GM18502 (cell line): ENCODE measurements at regions not wholly inside any gene's neighbourhood (a gene's known extent, or its start where the extent isn't known, plus 50 kb on each side); places are given as distances from the start of the nearest gene placed in this dataset.

Source experiments
- ATAC-seq: cut with Tn5 transposase; IDR thresholded peaks from one replicate; pipeline ENCODE4 v1.9.1; 2021; ENCODE audit warnings: mild to moderate bottlenecking; ENCODE audit not compliant: unreplicated experiment, poor library complexity

DNA sequence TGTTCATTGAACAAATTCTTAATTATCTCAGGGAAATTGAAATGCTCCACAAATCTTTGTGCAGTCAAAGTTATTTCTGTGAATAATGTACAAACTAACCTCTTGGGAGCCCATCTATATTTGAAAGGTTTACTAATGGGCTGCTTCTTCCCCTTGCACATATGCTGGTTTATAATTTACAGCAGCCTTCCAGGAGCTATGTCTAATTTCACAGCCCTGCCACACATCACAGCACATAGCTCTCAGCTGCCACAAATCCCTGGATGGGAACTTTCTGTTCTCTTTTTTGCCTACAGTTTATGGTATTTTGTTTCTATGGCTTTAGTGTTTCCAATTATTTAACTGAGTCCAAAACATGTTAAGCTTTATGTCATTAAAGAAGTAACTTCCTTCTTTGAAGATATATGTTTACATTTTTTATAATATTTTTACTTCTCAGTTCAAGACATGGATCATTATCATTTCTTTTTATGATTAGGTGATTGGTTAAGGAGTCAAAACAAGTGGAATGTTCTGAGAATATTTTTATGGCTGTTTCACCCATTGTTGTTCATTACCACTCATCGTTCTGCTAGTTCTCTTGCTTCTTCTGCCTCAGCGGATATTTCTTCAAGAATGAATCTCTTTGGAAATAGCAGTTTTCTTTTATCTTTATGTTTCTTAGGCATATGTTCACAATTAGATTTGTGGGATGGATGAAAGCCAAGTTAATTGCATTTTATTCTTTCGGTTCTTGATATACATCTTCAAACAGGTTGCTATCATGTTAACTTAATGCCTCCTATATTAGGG, 475.6 kb upstream of the MIS18BP1 start:
- ATAC-seq: no peak

DNA sequence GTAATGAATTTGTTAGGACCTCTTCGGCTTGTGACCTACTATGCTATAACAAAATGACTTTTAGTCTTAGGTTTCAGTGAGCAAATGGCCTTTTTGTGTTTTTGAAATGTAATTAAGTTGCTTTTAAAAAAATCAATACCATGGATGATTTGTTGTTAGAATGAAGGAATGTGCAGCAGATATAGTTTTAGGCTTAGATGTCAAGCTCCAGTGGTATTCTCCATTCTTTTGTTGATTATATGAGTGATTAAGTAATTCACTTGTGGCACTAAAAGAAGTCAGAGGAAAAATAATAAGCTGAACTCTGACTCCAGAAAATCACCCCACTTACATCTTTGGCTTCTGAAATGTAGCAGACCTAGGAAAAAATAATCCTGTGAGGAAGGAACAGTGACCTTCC, 474.1 kb upstream of the MIS18BP1 start:
- no peak for ATAC-seq

DNA sequence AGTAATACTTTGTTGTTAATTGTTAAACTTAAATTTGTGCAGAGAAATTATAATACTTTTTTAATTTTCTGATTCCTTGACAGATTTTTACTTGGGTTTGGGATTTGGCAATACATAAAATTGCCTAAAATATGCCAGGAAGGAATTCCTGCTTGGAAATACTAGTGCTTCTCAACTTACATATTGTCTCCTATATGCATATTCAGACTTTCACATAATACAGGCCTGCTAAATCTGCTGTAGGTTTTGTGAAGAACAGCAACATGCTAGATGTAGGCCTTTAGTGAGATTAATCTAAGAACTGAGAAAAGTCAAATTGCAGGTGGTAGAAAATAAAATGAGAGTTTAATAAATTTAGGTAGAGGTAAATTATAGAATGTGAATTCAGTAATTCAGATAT, 468.5 kb upstream of the MIS18BP1 start:
- no peak for ATAC-seq

DNA sequence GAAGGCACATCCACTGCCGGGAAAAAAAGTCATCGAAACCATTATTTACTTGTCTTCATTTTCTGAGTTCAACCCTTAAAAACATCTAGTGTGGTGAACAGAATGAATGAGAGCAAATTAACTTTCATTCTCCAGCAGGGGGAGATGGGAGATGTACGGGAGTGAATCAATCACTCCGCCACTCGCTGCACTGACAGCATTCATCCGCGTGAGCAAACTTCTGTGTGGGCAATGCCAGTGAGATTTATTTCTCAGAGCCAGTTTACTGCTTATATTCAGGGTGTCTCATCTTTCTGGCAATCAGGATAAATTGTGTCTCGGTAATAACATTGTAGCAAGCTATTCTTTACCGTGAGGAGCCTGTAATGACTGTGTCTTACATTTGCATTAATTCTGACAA, 463.6 kb upstream of the MIS18BP1 start:
- no peak for ATAC-seq

DNA sequence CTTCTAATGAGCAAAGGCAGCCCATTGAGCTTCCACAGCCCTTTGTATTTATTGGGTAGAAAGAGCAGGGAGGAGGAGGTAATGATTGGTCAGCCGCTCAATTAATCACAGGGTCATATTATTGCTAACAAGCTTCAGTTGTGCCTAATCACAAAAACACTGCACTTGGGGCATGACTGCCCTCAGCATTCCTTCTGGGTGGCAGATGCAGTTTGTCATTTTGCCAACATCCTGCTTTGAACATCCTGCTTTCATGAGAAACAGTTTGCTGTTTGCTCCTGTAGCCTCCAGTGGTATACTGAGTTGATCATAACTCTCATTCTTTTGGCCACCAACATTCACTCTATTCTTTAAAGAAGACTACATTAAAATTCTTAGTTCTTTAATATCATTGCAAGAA, 462.9 kb upstream of the MIS18BP1 start:
- ATAC-seq: no peak

DNA sequence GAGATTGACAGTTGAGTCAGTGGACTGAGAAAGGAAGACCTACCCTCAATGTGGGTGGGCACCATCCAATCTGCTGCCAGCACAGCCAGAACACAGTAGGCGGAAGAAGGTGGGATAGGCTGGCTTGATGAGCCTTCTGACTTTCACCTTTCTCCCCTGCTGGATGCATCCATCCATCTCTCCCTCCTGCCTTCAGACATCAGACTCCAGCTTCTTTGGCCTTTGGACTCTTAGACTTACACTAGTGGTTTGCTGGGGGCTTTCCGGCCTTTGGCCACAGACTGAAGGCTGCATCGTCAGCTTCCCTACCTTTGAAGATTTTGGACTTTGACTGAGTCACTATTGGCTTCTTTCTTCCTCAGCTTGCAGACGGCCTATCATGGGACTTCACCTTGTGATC, 456.5 kb upstream of the MIS18BP1 start:
- ATAC-seq: no peak

DNA sequence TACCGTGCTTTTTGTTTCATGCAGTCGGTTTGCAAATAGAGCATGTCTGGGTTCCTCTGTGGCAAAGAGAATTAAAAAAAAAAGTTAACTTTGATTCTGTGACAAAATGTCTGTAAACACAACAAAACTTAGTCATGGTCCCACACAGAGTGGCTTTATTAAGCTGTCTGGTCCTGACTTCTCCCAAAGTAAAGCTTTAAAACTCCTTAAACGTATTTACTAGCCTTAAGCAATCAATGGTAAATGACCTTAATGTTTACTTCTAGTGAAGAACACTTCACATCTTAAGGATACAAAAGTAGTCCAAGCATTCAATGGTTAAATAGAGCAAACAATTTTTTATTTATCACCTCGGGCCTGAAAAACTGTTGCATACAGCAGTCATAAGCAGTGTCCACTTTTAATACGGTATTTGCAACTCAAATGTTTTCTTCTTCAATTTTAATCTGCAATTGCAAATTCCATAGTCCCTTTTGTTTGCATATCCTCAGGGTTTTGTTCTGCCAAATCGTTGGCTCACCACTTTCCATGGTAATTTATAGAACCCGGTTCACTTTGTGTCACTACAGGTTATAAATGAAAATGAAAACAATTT, 453.0 kb upstream of the MIS18BP1 start:
- ATAC-seq: no peak

DNA sequence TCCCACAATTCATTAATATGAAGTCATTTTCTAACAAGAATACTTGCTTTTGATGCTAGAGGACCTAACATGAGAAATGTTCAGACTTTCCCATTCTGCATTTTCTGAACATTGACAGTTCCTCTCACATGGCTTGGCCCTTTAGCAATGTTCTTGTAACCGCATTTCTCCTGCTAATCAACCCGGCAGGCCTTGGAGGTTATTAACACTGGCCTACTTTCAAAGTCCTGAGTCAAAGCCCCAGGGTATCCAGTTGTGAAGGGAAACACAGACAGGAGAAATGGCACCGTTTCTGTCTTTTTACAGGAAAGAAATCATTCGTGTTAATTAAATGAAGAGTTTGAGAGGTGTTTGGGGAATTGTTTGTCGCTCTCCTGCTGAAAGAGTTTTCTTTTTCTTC, 446.5 kb upstream of the MIS18BP1 start:
- no peak for ATAC-seq

DNA sequence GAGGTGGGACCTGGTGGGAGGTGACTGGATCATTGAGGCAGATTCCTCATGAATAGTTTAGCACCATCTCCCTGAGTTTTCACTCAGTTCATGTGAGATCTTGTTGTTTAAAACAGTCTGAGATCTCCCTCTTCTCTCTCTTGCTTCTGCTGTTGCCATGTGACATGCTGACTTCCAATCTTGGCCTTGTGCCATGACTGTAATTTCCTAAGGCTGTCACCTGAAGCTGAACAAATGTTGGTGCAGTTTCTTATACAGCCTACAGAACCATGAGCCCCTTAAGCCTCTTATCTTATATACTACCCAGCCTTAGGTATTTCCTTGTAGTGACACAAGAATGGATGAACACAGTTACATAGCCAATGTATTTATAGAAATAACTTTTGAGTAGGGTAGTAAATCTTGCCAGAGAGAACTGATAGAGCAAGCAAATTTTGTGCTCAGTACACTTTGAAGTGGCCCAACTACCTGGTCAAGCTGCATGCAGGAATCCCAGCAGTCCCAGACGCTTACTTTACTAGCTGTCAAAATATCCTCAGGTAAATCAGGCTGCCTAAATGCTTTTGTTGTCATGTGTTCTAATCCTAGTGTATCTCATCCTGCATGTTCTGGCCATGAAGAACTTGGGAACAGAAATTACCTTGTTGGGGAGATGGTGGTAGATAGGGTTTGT, 445.6 kb upstream of the MIS18BP1 start:
- no peak for ATAC-seq

DNA sequence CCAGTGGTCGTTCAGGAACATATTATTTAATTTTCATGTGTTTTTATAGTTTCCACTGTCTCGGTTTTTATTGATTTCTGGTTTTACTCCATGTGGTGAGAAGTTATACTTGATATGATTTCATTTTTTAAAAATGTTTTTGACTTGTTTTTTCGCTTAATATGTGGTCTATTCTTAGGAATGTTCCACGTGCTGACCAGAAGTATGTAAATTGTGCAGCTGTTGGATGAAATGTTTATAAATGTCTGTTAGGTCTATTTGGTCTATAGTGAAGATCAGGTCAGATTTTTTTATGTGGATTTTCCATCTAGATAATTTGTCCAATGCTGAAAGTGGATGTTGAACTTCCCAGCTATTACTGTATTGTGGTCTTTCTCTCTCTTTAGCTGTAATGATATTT, 433.8 kb upstream of the MIS18BP1 start:
- no peak for ATAC-seq

DNA sequence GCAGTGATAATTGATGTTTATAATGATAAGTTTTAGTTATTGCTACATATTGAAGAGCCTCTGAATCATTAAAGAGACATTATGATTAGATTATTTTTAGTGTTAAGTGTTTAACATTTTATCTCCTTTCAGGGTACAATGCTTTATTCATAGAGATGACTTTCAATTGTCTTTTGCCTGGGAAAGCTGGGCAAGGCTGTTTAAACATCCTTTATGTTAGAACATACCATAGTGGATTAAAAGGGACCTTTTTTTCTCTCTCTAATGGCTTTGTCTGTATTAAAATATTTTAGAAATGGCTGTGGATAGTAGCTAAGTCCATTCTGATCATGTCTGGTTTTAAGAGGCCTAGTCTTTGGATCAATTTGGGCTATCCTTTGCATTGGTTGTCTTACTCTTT, 427.5 kb upstream of the MIS18BP1 start:
- no peak for ATAC-seq

DNA sequence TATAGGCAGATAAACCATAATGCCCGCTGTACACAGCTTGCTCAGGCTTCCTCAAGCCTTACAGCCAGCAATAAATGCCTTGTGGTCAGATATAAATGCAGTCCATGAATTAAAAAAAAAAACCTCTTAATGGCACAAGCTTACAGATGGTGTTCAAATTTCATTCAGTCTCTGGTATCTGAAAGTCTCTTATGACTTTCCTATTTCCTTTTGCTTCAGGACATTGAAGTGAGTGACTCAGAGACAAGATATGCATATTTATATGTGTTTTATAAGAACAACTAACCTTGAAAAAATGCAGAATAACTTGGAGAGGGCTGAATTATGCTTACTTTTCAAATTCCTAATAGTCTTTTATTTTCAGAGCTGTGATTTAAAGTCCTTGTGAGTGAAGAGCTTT, 426.9 kb upstream of the MIS18BP1 start:
- ATAC-seq: no peak

DNA sequence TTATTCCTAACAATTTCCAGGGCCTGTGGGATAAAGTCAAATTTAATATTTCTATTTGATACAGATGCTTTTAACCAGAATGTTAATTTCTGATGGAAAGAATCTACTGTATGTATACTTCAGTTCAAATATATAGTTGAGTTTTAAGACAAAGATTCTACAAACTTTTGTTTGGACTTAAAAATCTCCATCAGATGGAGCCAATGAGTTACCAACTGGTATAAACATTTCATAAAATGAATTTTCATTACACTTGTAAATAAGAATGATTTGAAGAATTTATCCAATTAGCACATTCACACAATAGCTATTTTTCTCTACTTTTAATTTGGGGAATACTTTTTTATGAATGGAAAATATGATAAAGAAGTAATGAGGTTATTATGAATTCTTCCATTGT, 425.2 kb upstream of the MIS18BP1 start:
- ATAC-seq: no peak

DNA sequence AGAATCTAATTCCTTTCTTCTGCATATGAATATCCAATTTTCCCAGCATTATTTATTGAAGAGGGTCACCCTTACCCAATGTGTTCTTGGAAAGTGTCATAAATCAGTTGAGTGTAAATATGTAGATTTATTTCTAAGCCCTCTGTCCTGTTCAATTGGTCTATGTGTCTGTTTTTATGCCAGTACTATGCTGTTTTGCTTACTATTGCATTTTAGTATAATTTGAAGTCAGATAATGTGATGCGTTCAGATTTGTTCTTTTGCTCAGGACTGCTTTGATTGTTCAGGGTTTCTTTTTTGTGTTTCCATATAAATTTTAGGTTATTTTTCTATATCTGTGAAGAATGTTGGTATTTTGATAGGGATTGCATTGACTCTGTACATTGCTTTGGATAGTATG, 420.4 kb upstream of the MIS18BP1 start:
- no peak for ATAC-seq

DNA sequence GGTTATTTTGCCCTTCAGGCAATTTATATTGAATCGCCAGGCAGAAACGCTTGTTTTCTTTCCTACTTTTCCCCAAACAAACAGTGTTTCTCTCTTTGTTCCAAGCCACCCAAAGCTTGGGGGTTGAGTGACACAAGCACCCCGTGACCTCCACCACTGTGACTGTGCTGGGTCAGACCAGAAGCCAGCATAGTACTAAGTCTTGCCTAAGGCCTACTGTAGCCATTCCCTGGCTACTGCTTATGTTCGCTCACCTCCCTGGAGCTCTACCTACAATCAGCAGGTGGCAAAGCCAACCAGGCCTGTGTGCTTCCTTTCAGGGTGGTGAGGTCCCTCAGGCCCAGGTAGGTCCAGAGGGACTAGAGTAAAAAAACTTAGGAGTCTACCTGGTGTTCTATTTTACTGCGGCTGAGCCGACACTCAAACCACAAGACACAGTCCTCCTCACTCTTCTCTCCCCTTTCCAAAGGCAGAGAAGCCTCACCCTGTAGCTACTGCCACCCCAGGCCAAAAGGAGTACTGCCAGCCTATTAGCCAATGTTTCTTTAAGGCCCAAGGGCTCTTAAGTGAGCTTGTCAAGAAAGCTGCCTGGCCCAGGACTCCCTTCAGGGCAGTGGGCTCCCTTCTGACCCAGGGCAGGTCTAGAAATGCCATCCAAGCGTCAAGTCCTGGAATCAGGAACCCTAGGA, 411.8 kb upstream of the MIS18BP1 start:
- peak; percentile 50 for ATAC-seq

DNA sequence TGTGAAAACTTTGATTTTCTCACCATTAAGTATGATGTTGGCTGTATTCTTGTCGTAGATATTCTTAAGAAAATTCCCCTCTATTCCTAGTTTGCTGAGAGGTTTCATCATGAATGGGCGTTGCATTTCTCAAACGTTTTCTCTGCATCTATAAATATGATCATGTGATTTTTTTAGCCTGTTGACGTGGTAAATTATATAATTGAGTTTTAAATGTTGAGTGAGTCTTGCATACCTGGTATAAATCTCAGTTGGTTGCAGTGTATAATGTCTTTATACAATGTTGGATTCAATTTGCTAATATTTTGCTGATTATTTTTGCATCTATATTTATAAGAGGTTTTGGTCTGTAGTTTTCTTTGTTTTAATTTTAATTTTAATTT, 405.9 kb upstream of the MIS18BP1 start:
- no peak for ATAC-seq

DNA sequence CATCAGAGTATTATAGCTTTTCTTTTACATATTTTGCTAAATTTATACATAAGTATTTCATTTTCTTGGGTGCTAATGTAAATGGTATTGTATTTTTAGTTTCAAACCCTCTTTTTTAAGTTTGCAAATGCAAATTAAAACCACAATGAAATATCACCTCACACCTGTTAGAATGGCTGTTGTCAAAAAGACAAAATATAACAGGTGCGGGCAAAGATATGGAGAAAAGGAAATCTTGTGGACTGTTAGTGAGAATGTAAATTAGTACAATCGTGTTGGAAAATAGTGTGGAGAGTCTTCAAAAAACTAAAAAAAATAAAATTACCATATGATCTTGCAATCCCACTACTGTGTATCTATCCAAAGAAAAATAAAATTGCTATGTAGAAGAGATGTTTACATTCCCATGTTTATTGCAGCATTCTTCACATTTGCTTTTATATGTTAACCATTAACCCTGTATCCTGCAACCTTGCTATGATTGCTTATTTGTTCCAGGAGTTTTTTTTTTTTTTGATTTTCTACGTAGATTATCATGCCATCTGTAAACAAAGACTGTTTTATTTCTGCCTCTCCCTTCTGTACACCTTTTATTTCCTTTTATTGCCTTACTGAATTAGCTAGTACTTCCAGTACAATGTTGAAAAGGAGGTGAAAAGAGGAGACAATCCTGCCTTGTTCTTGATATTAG, 405.4 kb upstream of the MIS18BP1 start:
- ATAC-seq: no peak

DNA sequence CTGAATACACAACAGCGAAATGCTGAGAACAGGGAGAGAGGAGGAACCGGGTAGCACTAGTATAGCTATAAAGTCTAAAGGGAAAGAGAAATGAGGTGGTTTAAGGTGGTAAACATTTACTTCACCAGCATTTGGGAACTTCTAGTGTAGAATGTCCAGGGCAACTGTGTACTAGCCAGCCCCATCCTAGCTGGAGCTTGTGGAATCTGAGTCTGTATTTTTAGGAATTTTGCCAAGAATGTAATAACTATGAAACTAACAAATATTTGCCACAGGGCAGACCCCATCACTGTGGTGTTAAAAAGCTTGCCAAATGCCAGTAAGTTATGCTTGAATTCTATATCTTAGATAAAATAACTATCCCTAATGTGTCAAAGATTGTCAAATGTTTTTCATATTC, 398.9 kb upstream of the MIS18BP1 start:
- no peak for ATAC-seq

DNA sequence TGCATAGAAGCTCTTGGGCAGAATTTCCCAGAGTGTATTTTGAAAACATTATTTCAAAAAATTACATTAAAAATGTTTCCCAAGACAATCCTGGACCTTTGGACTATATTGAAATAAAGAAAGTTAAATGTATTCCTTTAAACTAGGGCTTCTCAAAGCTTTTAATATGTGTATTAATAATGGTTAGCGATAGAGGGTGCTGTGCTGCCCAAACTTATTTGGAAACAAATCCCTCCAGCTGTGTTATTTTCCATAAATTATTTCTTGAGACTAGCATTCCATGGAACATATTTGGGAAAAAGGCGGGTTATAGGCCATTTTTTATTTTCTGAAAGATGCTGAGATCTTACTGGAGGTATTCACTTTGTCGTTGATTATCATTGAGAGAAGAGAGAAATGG, 397.8 kb upstream of the MIS18BP1 start:
- ATAC-seq: no peak

DNA sequence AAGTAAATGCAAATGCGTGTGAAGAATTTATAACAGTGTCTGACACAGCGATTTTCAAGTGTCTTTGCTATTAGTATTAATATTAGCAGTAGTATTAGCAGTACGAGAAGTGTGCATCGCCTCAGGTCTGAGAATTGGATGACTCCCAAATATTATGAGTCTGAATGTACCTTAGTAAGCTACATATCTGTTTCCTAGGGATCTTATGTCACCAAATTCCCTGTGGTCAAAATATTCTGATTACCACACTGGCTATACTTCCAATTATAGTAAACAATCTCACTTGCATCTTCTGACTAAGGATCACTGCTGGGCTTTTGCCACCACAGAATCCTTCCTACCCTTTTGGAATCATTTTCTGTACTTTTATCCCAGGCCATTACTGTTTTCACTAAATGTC, 396.0 kb upstream of the MIS18BP1 start:
- no peak for ATAC-seq

DNA sequence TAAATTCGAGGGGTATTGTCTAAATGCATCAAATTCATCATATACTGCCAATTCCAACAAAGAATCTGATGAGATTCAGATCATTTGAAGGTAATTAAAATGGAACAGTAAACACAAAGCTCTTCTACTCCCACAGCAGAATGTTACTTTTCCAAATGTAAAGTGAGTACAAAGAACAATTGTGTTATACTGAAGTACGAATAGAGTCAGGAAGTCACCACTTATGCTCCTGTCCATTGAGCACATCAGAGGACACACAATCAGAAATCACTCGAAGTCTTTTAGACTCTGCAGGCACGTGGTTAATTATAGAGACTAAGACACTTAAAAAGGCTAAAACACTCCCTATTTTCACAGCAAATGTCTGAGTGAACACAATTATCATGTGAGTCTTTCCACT, 388.5 kb upstream of the MIS18BP1 start:
- no peak for ATAC-seq
